D721Med (cell line): ENCODE measurements at regions not wholly inside any gene's neighbourhood (a gene's known extent, or its start where the extent isn't known, plus 50 kb on each side); places are given as distances from the start of the nearest gene placed in this dataset.
"Not testable (repeated sequence)": the region's sequence is repeated elsewhere in the genome, so short reads cannot be mapped to it uniquely, and the experiment has no call there.

ENCODE experiments used
- DNase-seq: peaks from one replicate; pipeline ENCODE4 v3.0.0; 2011; ENCODE audit warnings: low spot score; ENCODE audit not compliant: insufficient read length
- FAIRE-seq: peaks from 2 replicates; lab custom pipeline; 2011; peaks lifted over from hg19 to GRCh38; lab: Jason Lieb, UNC
- TF ChIP-seq, protein P1 (sequence below): IDR thresholded peaks from 2 replicates; pipeline ENCODE4 v1.5.1; 2012; ENCODE audit warnings: mild to moderate bottlenecking, control low read depth; ENCODE audit not compliant: insufficient read depth; ENCODE audit errors: missing control alignments

DNA sequence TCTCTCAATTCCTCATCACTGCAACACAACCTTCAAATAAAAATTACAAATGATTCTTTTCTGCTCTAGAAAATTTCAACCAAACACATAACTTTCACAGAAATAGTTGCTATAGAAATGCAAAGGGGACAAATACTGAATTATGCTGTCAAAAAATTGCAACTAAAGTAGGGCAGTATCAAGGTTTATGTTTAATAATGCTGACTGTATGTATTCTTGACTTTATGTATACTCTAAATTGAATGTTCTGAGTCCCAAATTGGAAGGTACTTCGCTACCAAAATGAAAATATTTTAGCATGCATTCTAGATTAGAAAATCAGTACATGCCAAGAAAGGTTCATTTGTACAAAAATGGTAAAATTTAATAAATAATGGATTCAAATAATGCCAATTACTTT, 237.3 kb upstream of the TET2 start:
- DNase-seq (no peak), FAIRE-seq (no peak)
- TF ChIP-seq, protein P1, sequence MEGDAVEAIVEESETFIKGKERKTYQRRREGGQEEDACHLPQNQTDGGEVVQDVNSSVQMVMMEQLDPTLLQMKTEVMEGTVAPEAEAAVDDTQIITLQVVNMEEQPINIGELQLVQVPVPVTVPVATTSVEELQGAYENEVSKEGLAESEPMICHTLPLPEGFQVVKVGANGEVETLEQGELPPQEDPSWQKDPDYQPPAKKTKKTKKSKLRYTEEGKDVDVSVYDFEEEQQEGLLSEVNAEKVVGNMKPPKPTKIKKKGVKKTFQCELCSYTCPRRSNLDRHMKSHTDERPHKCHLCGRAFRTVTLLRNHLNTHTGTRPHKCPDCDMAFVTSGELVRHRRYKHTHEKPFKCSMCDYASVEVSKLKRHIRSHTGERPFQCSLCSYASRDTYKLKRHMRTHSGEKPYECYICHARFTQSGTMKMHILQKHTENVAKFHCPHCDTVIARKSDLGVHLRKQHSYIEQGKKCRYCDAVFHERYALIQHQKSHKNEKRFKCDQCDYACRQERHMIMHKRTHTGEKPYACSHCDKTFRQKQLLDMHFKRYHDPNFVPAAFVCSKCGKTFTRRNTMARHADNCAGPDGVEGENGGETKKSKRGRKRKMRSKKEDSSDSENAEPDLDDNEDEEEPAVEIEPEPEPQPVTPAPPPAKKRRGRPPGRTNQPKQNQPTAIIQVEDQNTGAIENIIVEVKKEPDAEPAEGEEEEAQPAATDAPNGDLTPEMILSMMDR, result no peak

GRCh38 chr4:104912518-104912917, 234.2 kb upstream of the TET2 start:
- DNase-seq (no peak), FAIRE-seq (no peak)
- TF ChIP-seq, protein P1, result no peak

- DNase-seq, result no peak
Observed at GRCh38 chr4:104915373-104915772, 231.3 kb upstream of the TET2 start.

GRCh38 chr4:104915864-104916263, 230.8 kb upstream of the TET2 start:
- TF ChIP-seq, protein P1, result no peak
- no peak for FAIRE-seq
- DNase-seq, result no peak

More at GRCh38 chr4:104915373-104915772, 231.3 kb upstream of the TET2 start:
- TF ChIP-seq, protein P1, result no peak
- no peak for FAIRE-seq

GRCh38 chr4:104919406-104919805, 227.3 kb upstream of the TET2 start:
- TF ChIP-seq, protein P1, result no peak
- FAIRE-seq (no peak), DNase-seq (no peak)

DNA sequence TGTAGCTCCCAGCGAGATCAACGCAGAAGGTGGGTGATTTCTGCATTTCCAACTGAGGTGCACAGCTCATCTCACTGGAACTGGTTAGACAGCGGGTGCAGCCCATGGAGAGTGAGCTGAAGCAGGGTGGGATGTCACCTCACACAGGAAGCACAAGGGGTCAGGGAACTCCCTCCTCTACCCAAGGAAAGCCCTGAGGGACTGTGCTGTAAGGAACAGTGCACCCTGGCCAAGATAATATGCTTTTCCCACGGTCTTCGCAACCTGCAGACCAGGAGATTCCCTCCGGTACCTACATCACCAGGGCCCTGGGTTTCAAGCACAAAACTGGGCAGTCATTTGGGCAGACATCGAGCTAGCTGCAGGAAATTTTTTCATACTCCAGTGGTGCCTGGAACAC, 216.4 kb upstream of the TET2 start:
- no peak for DNase-seq
- no peak for FAIRE-seq
- TF ChIP-seq, protein P1, result no peak

GRCh38 chr4:104930745-104931736, 215.6 kb upstream of the TET2 start:
- not testable (repeated sequence) for DNase-seq, FAIRE-seq
- TF ChIP-seq, protein P1, result peak; percentile 17
